ENCODE measurements at regions not wholly inside any gene's neighbourhood (a gene's known extent, or its start where the extent isn't known, plus 50 kb on each side); places are given as distances from the start of the nearest gene placed in this dataset.

DNA sequence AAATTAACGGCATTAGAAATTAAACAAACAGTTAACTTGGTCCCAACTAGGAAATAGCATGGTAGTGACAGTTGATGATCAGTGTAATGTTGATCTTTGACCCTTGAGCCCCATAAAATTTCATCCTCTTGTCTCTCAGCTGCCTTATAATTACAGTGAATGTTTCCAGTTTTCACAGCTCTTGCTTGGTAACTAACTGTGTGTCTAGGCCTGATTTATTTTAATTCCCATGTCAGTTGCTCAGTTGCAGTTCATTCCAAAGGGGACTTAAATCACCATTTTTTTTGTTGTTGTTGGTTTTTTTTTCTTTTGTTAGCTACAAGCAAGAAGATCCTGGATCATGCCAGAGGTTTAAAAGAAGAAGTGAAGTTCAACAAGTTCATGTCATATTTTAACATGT, 1883.7 kb upstream of the FLRT2 start:
- H3K9me3 ChIP-seq (ENCODE audit: insufficient read depth, low read length, severe bottlenecking), result no peaks in the 10 kb centered on the region
- no peak overlapping the region for H3K4me2 ChIP-seq (ENCODE audit: insufficient read depth, low read length)
- H3K4me1 ChIP-seq (ENCODE audit: insufficient read depth, low read length), result no peaks in the 10 kb centered on the region
- H3K9ac ChIP-seq (ENCODE audit: low read depth, low read length), result no peak overlapping the region
- H3K36me3 ChIP-seq (ENCODE audit: insufficient read depth, low read length), result no peaks in the 10 kb centered on the region
- H3K79me2 ChIP-seq (ENCODE audit: insufficient read depth, low read length), result no peaks in the 10 kb centered on the region
- TF ChIP-seq EZH2 (IDR thresholded peaks at IDR 0.05; ENCODE audit: borderline replicate concordance, low read depth, low read length, severe bottlenecking), result no peak
- TF ChIP-seq, protein P1, sequence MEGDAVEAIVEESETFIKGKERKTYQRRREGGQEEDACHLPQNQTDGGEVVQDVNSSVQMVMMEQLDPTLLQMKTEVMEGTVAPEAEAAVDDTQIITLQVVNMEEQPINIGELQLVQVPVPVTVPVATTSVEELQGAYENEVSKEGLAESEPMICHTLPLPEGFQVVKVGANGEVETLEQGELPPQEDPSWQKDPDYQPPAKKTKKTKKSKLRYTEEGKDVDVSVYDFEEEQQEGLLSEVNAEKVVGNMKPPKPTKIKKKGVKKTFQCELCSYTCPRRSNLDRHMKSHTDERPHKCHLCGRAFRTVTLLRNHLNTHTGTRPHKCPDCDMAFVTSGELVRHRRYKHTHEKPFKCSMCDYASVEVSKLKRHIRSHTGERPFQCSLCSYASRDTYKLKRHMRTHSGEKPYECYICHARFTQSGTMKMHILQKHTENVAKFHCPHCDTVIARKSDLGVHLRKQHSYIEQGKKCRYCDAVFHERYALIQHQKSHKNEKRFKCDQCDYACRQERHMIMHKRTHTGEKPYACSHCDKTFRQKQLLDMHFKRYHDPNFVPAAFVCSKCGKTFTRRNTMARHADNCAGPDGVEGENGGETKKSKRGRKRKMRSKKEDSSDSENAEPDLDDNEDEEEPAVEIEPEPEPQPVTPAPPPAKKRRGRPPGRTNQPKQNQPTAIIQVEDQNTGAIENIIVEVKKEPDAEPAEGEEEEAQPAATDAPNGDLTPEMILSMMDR (IDR thresholded peaks at IDR 0.05; ENCODE audit: borderline replicate concordance, extremely low read depth, low read length, poor library complexity, severe bottlenecking), result no peak
- no peak overlapping the region for H3K27ac ChIP-seq (ENCODE audit: low read length)
- ATAC-seq (ENCODE audit: insufficient read depth, low read depth) (no peak), DNase-seq (no peak)
- H3K4me3 ChIP-seq (ENCODE audit: low read depth in 1 of 2, low read length in 2 of 2), result no peak overlapping the region
- H4K20me1 ChIP-seq (ENCODE audit: insufficient read depth, low read length), result no peaks in the 10 kb centered on the region
- no peak overlapping the region for H2AFZ ChIP-seq (ENCODE audit: low read depth, low read length)
- H3K27me3 ChIP-seq (ENCODE audit: insufficient read depth, low read length, poor library complexity), result no peaks in the 10 kb centered on the region

DNA sequence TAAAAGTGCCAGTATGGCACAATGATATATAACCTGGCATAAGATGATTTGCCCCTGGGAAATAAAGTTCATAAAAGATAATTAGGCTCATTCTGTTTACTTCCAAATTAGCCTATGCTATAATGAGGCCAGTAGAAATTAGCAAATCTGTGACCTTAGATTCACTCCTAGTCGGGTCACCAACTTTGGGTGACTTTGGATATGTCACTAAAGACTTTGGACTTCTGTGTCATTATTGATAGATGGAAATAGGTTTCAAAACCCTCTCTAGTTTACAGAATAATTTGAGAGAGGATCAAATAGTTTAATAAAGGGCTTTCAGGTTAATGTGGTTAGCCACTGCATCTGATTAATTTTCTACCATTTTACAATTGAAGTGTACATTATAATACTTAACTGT, 1869.3 kb upstream of the FLRT2 start:
- no peaks in the 10 kb centered on the region for H3K9me3 ChIP-seq (ENCODE audit: insufficient read depth, low read length, severe bottlenecking)
- H3K36me3 ChIP-seq (ENCODE audit: insufficient read depth, low read length), result no peaks in the 10 kb centered on the region
- H3K4me2 ChIP-seq (ENCODE audit: insufficient read depth, low read length), result no peak overlapping the region
- H3K9ac ChIP-seq (ENCODE audit: low read depth, low read length), result no peak overlapping the region
- H3K27me3 ChIP-seq (ENCODE audit: insufficient read depth, low read length, poor library complexity), result no peaks in the 10 kb centered on the region
- ATAC-seq (ENCODE audit: insufficient read depth, low read depth) (no peak), DNase-seq (no peak)
- H3K79me2 ChIP-seq (ENCODE audit: insufficient read depth, low read length), result no peaks in the 10 kb centered on the region
- no peak overlapping the region for H3K27ac ChIP-seq (ENCODE audit: low read length)
- H3K4me3 ChIP-seq (ENCODE audit: low read depth in 1 of 2, low read length in 2 of 2), result no peak overlapping the region
- no peaks in the 10 kb centered on the region for H3K4me1 ChIP-seq (ENCODE audit: insufficient read depth, low read length)
- H2AFZ ChIP-seq (ENCODE audit: low read depth, low read length), result no peak overlapping the region
- no peaks in the 10 kb centered on the region for H4K20me1 ChIP-seq (ENCODE audit: insufficient read depth, low read length)
- TF ChIP-seq, protein P1 (IDR thresholded peaks at IDR 0.05; ENCODE audit: borderline replicate concordance, extremely low read depth, low read length, poor library complexity, severe bottlenecking), result no peak
- TF ChIP-seq EZH2 (IDR thresholded peaks at IDR 0.05; ENCODE audit: borderline replicate concordance, low read depth, low read length, severe bottlenecking), result no peak

- Histone ChIP-seq H4K20me1 (ENCODE audit: insufficient read depth, low read length) (no peaks in the 10 kb centered on the region), H3K4me1 (ENCODE audit: insufficient read depth, low read length) (no peaks in the 10 kb centered on the region), H3K9me3 (ENCODE audit: insufficient read depth, low read length, severe bottlenecking) (no peaks in the 10 kb centered on the region), H3K27ac (ENCODE audit: low read length) (no peak overlapping the region), H3K79me2 (ENCODE audit: insufficient read depth, low read length) (no peaks in the 10 kb centered on the region), H3K4me3 (ENCODE audit: low read depth in 1 of 2, low read length in 2 of 2) (no peak overlapping the region), H3K4me2 (ENCODE audit: insufficient read depth, low read length) (no peak overlapping the region), H3K27me3 (ENCODE audit: insufficient read depth, low read length, poor library complexity) (no peaks in the 10 kb centered on the region), H2AFZ (ENCODE audit: low read depth, low read length) (no peak overlapping the region), H3K9ac (ENCODE audit: low read depth, low read length) (no peak overlapping the region), H3K36me3 (ENCODE audit: insufficient read depth, low read length) (no peaks in the 10 kb centered on the region)
- TF ChIP-seq, protein P1 (IDR thresholded peaks at IDR 0.05; ENCODE audit: borderline replicate concordance, extremely low read depth, low read length, poor library complexity, severe bottlenecking), result no peak
- TF ChIP-seq EZH2 (IDR thresholded peaks at IDR 0.05; ENCODE audit: borderline replicate concordance, low read depth, low read length, severe bottlenecking), result no peak
- ATAC-seq (ENCODE audit: insufficient read depth, low read depth), result no peak
- no peak for DNase-seq
These were observed 1865.6 kb upstream of the FLRT2 start for GRCh38 chr14:83664389-83664788.

GRCh38 chr14:83689265-83689664, 1840.7 kb upstream of the FLRT2 start:
- Histone ChIP-seq H2AFZ (ENCODE audit: low read depth, low read length) (no peak overlapping the region), H3K36me3 (ENCODE audit: insufficient read depth, low read length) (no peaks in the 10 kb centered on the region), H3K4me3 (ENCODE audit: low read depth in 1 of 2, low read length in 2 of 2) (no peak overlapping the region), H3K79me2 (ENCODE audit: insufficient read depth, low read length) (no peaks in the 10 kb centered on the region), H4K20me1 (ENCODE audit: insufficient read depth, low read length) (no peaks in the 10 kb centered on the region), H3K9me3 (ENCODE audit: insufficient read depth, low read length, severe bottlenecking) (no peaks in the 10 kb centered on the region), H3K4me1 (ENCODE audit: insufficient read depth, low read length) (no peaks in the 10 kb centered on the region), H3K9ac (ENCODE audit: low read depth, low read length) (no peak overlapping the region), H3K27me3 (ENCODE audit: insufficient read depth, low read length, poor library complexity) (no peaks in the 10 kb centered on the region), H3K4me2 (ENCODE audit: insufficient read depth, low read length) (no peak overlapping the region), H3K27ac (ENCODE audit: low read length) (no peak overlapping the region)
- TF ChIP-seq EZH2 (IDR thresholded peaks at IDR 0.05; ENCODE audit: borderline replicate concordance, low read depth, low read length, severe bottlenecking), result no peak
- TF ChIP-seq, protein P1 (IDR thresholded peaks at IDR 0.05; ENCODE audit: borderline replicate concordance, extremely low read depth, low read length, poor library complexity, severe bottlenecking), result no peak
- no peak for ATAC-seq (ENCODE audit: insufficient read depth, low read depth)
- DNase-seq, result no peak

All from DND-41 (cell line).